CD14-positive monocyte (primary cell): ENCODE measurements at regions not wholly inside any gene's neighbourhood (a gene's known extent, or its start where the extent isn't known, plus 50 kb on each side); places are given as distances from the start of the nearest gene placed in this dataset.

Experiments
- DNase-seq, 3 donors: peaks; one replicate each; pipeline ENCODE4 v3.0.0-alpha.2; 2011 to 2022
- H2AFZ ChIP-seq: 2 replicates; pipeline ENCODE4 v1.6.0; 2012; ENCODE audit warnings: mild to moderate bottlenecking, low read depth, low read length, inconsistent platforms; ENCODE audit not compliant: insufficient read depth, poor library complexity, severe bottlenecking
- H3K27ac ChIP-seq, 2 donors: 1 replicate in 1 of 2; 2 replicates in 1 of 2; pipeline ENCODE4 v1.5.1; 2012 to 2013; ENCODE audit warnings: low read length in 2 of 2, control low read depth in 1 of 2, inconsistent platforms in 1 of 2, low read depth in 1 of 2, mild to moderate bottlenecking in 1 of 2
- H3K27me3 ChIP-seq, 2 donors: one replicate each; pipeline versions ENCODE4 v1.6.0 to v1.6.1; 2011 to 2013; ENCODE audit warnings: low read length in 2 of 2; ENCODE audit not compliant: control insufficient read depth in 2 of 2, insufficient read depth in 2 of 2
- H3K36me3 ChIP-seq, 2 donors: replicated peaks in 1 of 2; 1 replicate in 1 of 2; 2 replicates in 1 of 2; pipeline versions ENCODE4 v1.5.1 to v1.6.1; 2012 to 2013; ENCODE audit warnings: low read length in 2 of 2, control low read depth in 1 of 2, inconsistent platforms in 1 of 2, mild to moderate bottlenecking in 1 of 2; ENCODE audit not compliant: insufficient read depth in 2 of 2, control insufficient read depth in 1 of 2
- H3K4me1 ChIP-seq, 2 donors: 1 replicate in 1 of 2; 2 replicates in 1 of 2; pipeline versions ENCODE4 v1.5.1 to v1.6.1; 2012 to 2013; ENCODE audit warnings: low read length in 2 of 2, control low read depth in 1 of 2, inconsistent platforms in 1 of 2, mild to moderate bottlenecking in 1 of 2, moderate library complexity in 1 of 2; ENCODE audit not compliant: insufficient read depth in 2 of 2, control insufficient read depth in 1 of 2
- H3K4me2 ChIP-seq: replicated peaks from 2 replicates; pipeline ENCODE3; 2012; ENCODE audit warnings: low read length, moderate library complexity, mild to moderate bottlenecking; ENCODE audit not compliant: poor library complexity, severe bottlenecking; ENCODE audit errors: extremely low read depth
- H3K4me3 ChIP-seq, 3 experiments: fragments of 200-600 bp in 1 of 3; sonication (generic) in 1 of 3; replicated peaks in 1 of 3; 1 replicate in 2 of 3; 2 replicates in 1 of 3; pipeline ENCODE4 v1.5.1; 2011 to 2013; ENCODE audit warnings: low read length in 3 of 3, mild to moderate bottlenecking in 3 of 3, control low read depth in 2 of 3, low read depth in 2 of 3, inconsistent platforms in 1 of 3, moderate library complexity in 1 of 3
- H3K79me2 ChIP-seq: 2 replicates; pipeline ENCODE4 v1.6.0; 2012; ENCODE audit warnings: mild to moderate bottlenecking, control low read depth, inconsistent platforms, low read length, moderate library complexity; ENCODE audit not compliant: insufficient read depth
- H3K9ac ChIP-seq: 2 replicates; pipeline ENCODE4 v1.6.0; 2017; ENCODE audit warnings: low read length, mild to moderate bottlenecking; ENCODE audit not compliant: insufficient read depth, poor library complexity, severe bottlenecking
- H3K9me3 ChIP-seq, 2 donors: replicated peaks in 1 of 2; 1 replicate in 1 of 2; 2 replicates in 1 of 2; pipeline versions ENCODE4 v1.5.1 to v1.6.1; 2012 to 2013; ENCODE audit warnings: low read length in 2 of 2, control low read depth in 1 of 2; ENCODE audit not compliant: control insufficient read depth in 1 of 2, insufficient read depth in 1 of 2
- H4K20me1 ChIP-seq: 2 replicates; pipeline ENCODE4 v1.6.0; 2012; ENCODE audit warnings: mild to moderate bottlenecking, low read length, control low read depth, moderate library complexity; ENCODE audit not compliant: insufficient read depth
- H3K27ac Mint-ChIP-seq, 7 donors: one replicate each; pipeline ENCODE4 v1.8.0; 2020; ENCODE audit warnings: mild to moderate bottlenecking in 7 of 7, mixed read lengths in 7 of 7, moderate library complexity in 6 of 7, inconsistent platforms in 2 of 7
- H3K27me3 Mint-ChIP-seq, 3 donors: one replicate each; pipeline ENCODE4 v1.8.0; 2021 to 2022; ENCODE audit warnings: low read depth in 3 of 3, mild to moderate bottlenecking in 3 of 3, mixed read lengths in 3 of 3, moderate library complexity in 3 of 3, inconsistent platforms in 1 of 3
- H3K36me3 Mint-ChIP-seq, 2 donors: one replicate each; pipeline ENCODE4 v1.8.0; 2020; ENCODE audit warnings: mixed read lengths in 2 of 2, inconsistent platforms in 1 of 2, mild to moderate bottlenecking in 1 of 2
- H3K4me1 Mint-ChIP-seq: one replicate; pipeline ENCODE4 v1.8.0; 2020; ENCODE audit warnings: mild to moderate bottlenecking, mixed read lengths
- H3K4me3 Mint-ChIP-seq, 2 donors: one replicate each; pipeline ENCODE4 v1.8.0; 2020; ENCODE audit warnings: mild to moderate bottlenecking in 2 of 2, mixed read lengths in 2 of 2, moderate library complexity in 1 of 2
- H3K9me3 Mint-ChIP-seq, 7 donors: one replicate each; pipeline ENCODE4 v1.8.0; 2020 to 2022; ENCODE audit warnings: mixed read lengths in 7 of 7, mild to moderate bottlenecking in 6 of 7, moderate library complexity in 6 of 7, inconsistent platforms in 2 of 7
- WGBS: methylation state at CpG from one replicate; pipeline ENCODE4 v1.1.5; 2013; ENCODE audit warnings: missing lambda C conversion rate; ENCODE audit not compliant: insufficient coverage; 5-methylcytosine and 5-hydroxymethylcytosine counted together
- intact Hi-C, 2 donors: fragments of 100-400 bp; cut with micrococcal nuclease; formaldehyde crosslinking; loops; one replicate each; pipeline versions ENCODE4 v1.15.0 to v1.15.1; 2023
- TF ChIP-seq, protein P1 (sequence below): fragments of 200-600 bp; IDR thresholded peaks from one replicate; pipeline ENCODE4 v1.8.0; 2022; ENCODE audit warnings: antibody characterized with exemption, mild to moderate bottlenecking

GRCh38 chr12:67810166-67810565 is 161.6 kb downstream of the DYRK2 start:
- Histone ChIP-seq H3K36me3 (no peaks in the 10 kb centered on the region), H4K20me1 (no peaks in the 10 kb centered on the region), H3K4me2 (no peak overlapping the region), H3K9me3 (peaks cover 1 to 3% of the 10 kb centered on the region in 2 donors), H3K4me1 (no peaks in the 10 kb centered on the region), H3K27me3 (no peaks in the 10 kb centered on the region), H3K27ac (no peak overlapping the region), H2AFZ (no peak overlapping the region), H3K79me2 (no peaks in the 10 kb centered on the region), H3K4me3 (no peak overlapping the region), H3K9ac (no peak overlapping the region)
- Mint-ChIP-seq H3K4me3 (no peak overlapping the region), H3K9me3 (peaks cover 0 to 4% (median 0%) of the 10 kb centered on the region in 7 donors), H3K27ac (no peak overlapping the region), H3K36me3 (no peaks in the 10 kb centered on the region), H3K27me3 (no peaks in the 10 kb centered on the region), H3K4me1 (no peaks in the 10 kb centered on the region)
- intact Hi-C loops: no loop called here
- TF ChIP-seq, protein P1, sequence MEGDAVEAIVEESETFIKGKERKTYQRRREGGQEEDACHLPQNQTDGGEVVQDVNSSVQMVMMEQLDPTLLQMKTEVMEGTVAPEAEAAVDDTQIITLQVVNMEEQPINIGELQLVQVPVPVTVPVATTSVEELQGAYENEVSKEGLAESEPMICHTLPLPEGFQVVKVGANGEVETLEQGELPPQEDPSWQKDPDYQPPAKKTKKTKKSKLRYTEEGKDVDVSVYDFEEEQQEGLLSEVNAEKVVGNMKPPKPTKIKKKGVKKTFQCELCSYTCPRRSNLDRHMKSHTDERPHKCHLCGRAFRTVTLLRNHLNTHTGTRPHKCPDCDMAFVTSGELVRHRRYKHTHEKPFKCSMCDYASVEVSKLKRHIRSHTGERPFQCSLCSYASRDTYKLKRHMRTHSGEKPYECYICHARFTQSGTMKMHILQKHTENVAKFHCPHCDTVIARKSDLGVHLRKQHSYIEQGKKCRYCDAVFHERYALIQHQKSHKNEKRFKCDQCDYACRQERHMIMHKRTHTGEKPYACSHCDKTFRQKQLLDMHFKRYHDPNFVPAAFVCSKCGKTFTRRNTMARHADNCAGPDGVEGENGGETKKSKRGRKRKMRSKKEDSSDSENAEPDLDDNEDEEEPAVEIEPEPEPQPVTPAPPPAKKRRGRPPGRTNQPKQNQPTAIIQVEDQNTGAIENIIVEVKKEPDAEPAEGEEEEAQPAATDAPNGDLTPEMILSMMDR: no peak
- DNase-seq: no peak

DNA sequence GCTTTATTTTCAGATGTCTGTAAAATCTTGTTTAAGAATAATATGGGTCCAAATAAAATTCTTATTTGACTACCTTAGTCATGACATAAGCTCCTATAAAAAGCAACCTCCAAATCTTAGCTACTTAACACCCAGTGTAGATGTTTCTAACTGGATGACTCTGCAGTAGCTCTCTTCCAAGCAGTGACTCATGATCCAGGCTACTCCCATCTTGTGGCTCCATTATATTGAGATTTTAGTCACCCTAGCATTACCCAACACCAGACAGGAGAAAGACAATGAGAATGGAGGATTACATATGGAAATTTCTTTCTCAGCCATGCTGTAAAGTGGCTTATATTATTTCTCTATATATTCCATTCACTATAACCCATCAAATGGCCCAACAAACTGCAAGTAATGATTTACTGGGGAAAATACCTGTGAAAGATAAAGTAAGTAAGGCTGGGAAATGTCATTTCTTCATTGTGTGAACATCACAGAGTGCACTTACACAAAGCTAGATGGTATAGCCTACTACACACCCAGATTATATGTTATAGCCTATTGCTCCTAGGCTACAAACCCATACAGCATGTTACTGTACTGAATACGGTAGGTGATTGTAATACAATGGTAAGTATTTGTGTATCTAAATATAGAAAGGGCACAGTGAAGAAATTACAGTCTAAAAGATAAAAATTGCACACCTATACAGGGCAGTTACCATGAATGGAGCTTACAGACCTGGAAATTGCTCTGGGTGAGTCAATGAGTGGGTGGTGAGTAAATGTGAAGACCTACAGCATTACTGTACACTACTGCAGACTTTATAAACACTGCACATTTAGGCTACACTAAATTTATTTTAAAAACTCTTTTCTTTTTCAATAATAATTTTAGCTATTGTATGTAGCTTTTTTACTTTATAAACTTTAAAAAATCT is 163.2 kb downstream of the DYRK2 start:
- Histone ChIP-seq H3K4me3 (no peak overlapping the region), H3K27ac (no peak overlapping the region), H3K79me2 (no peaks in the 10 kb centered on the region), H3K36me3 (no peaks in the 10 kb centered on the region), H3K9ac (no peak overlapping the region), H4K20me1 (no peaks in the 10 kb centered on the region), H3K27me3 (no peaks in the 10 kb centered on the region), H3K4me1 (no peaks in the 10 kb centered on the region), H3K4me2 (no peak overlapping the region), H2AFZ (no peak overlapping the region), H3K9me3 (peaks cover 3 to 15% of the 10 kb centered on the region in 2 donors)
- no peaks in the 10 kb centered on the region for H3K27me3 Mint-ChIP-seq
- peaks cover 0 to 11% (median 7%) of the 10 kb centered on the region in 7 donors for H3K9me3 Mint-ChIP-seq
- H3K4me1 Mint-ChIP-seq: no peaks in the 10 kb centered on the region
- intact Hi-C loops: no loop called here
- H3K4me3 Mint-ChIP-seq: no peak overlapping the region
- no peak for DNase-seq
- WGBS: no CpG with 5 or more reads among the region's 1 CpG
- no peaks in the 10 kb centered on the region for H3K36me3 Mint-ChIP-seq
- TF ChIP-seq, protein P1: no peak
- H3K27ac Mint-ChIP-seq: no peak overlapping the region
